Activated T-cell treated with anti-CD3 and anti-CD28 coated beads for 24 hours (primary cell): ENCODE measurements at regions not wholly inside any gene's neighbourhood (a gene's known extent, or its start where the extent isn't known, plus 50 kb on each side); places are given as distances from the start of the nearest gene placed in this dataset.

Source experiments
- DNase-seq: peaks from one replicate; pipeline ENCODE4 v3.0.0-alpha.2; 2020; ENCODE audit warnings: low read depth

GRCh38 chr3:168583977-168584376 lies 488.3 kb upstream of the GOLIM4 start:
- no peak for DNase-seq

GRCh38 chr3:168582503-168582902 lies 486.8 kb upstream of the GOLIM4 start:
- DNase-seq, result no peak

- DNase-seq, result no peak
Observed at GRCh38 chr3:168581771-168582225, 486.1 kb upstream of the GOLIM4 start.

GRCh38 chr3:168579010-168579409 lies 483.3 kb upstream of the GOLIM4 start:
- no peak for DNase-seq

GRCh38 chr3:168575750-168576149 lies 480.0 kb upstream of the GOLIM4 start:
- no peak for DNase-seq

GRCh38 chr3:168574455-168575158 lies 478.9 kb upstream of the GOLIM4 start:
- no peak for DNase-seq

- DNase-seq, result no peak
Observed at GRCh38 chr3:168570404-168571155, 474.9 kb upstream of the GOLIM4 start.

GRCh38 chr3:168558728-168559411 lies 463.1 kb upstream of the GOLIM4 start:
- DNase-seq, result no peak

- DNase-seq, result no peak
Observed at GRCh38 chr3:168552251-168552650, 456.5 kb upstream of the GOLIM4 start.

GRCh38 chr3:168548719-168549118 lies 453.0 kb upstream of the GOLIM4 start:
- no peak for DNase-seq

GRCh38 chr3:168546707-168547106 lies 451.0 kb upstream of the GOLIM4 start:
- no peak for DNase-seq

GRCh38 chr3:168545591-168545990 lies 449.9 kb upstream of the GOLIM4 start:
- DNase-seq, result no peak

GRCh38 chr3:168544097-168544957 lies 448.6 kb upstream of the GOLIM4 start:
- no peak for DNase-seq

- no peak for DNase-seq
Observed at GRCh38 chr3:168540726-168541125, 445.0 kb upstream of the GOLIM4 start.

GRCh38 chr3:168539909-168540308 lies 444.2 kb upstream of the GOLIM4 start:
- no peak for DNase-seq

- DNase-seq, result no peak
Observed at GRCh38 chr3:168534761-168535160, 439.0 kb upstream of the GOLIM4 start.

- no peak for DNase-seq
Observed at GRCh38 chr3:168533600-168533999, 437.9 kb upstream of the GOLIM4 start.

GRCh38 chr3:168532135-168532534 lies 436.4 kb upstream of the GOLIM4 start:
- no peak for DNase-seq

GRCh38 chr3:168531116-168531515 lies 435.4 kb upstream of the GOLIM4 start:
- no peak for DNase-seq

GRCh38 chr3:168524129-168524528 lies 428.4 kb upstream of the GOLIM4 start:
- DNase-seq, result no peak

- DNase-seq, result no peak
Observed at GRCh38 chr3:168517249-168518071, 421.7 kb upstream of the GOLIM4 start.
